GM12878 (cell line): ENCODE measurements at regions not wholly inside any gene's neighbourhood (a gene's known extent, or its start where the extent isn't known, plus 50 kb on each side); places are given as distances from the start of the nearest gene placed in this dataset.

Experiments
- ATAC-seq: fragments of 200-7000 bp; cut with Tn5 transposase; 3 replicates; pipeline ENCODE4 v1.9.1; 2020; ENCODE audit warnings: mild to moderate bottlenecking, moderate library complexity
- BruUV-seq: library from RNA; stranded (reverse); fragments of 400-500 nt; replicated peaks from 2 replicates; lab custom pipeline; 2021; lab: Mats Ljungman, UMichigan
- CTCF ChIA-PET: fragments of 300-600 bp; sonication (Branson Sonifier 250); formaldehyde crosslinking; extraction: SDS; loops from one replicate; lab custom pipeline; 2021; ENCODE audit warnings: inconsistent platforms; lab: Yijun Ruan, JAX
- POLR2A ChIA-PET: fragments of 350-600 bp; formaldehyde crosslinking; extraction: SDS; loops from one replicate; lab custom pipeline; 2021; ENCODE audit warnings: inconsistent platforms; lab: Charles Lee
- RAD21 ChIA-PET: fragments of 300-600 bp; sonication (Branson Sonifier 250); formaldehyde crosslinking; loops from one replicate; lab custom pipeline; 2023; ENCODE audit warnings: antibody characterized with exemption; ENCODE audit not compliant: unreplicated experiment; lab: Charles Lee
- SMC1A ChIA-PET: fragments of 300-600 bp; sonication (Branson Sonifier 250); formaldehyde crosslinking; loops from one replicate; lab custom pipeline; 2023; ENCODE audit not compliant: unreplicated experiment, uncharacterized antibody; lab: Charles Lee
- DNase-seq: peaks from one replicate; pipeline ENCODE4 v3.0.0-alpha.2; 2011; ENCODE audit warnings: low read depth, low spot score
- FAIRE-seq: peaks from 3 replicates; lab custom pipeline; 2011; peaks lifted over from hg19 to GRCh38; lab: Jason Lieb, UNC
- H2AFZ ChIP-seq: 2 replicates; pipeline ENCODE4 v1.6.0; 2011; ENCODE audit warnings: low read depth, low read length, control low read depth; ENCODE audit not compliant: control insufficient read depth
- H3K27ac ChIP-seq: 2 replicates; pipeline ENCODE4 v1.5.1; 2011; ENCODE audit warnings: control low read depth; ENCODE audit not compliant: control insufficient read depth, insufficient read depth
- H3K27me3 ChIP-seq, 2 experiments: replicated peaks in 1 of 2; 2 replicates each; pipeline versions ENCODE4 v1.6.0 to v1.6.1; 2011; ENCODE audit warnings: low read length in 1 of 2; ENCODE audit not compliant: control insufficient read depth in 2 of 2, insufficient read depth in 2 of 2
- H3K36me3 ChIP-seq, 2 experiments: 2 replicates each; pipeline ENCODE4 v1.5.1; 2011; ENCODE audit warnings: low read length in 1 of 2; ENCODE audit not compliant: control insufficient read depth in 2 of 2, insufficient read depth in 2 of 2
- H3K4me1 ChIP-seq: 2 replicates; pipeline ENCODE4 v1.6.1; 2011; ENCODE audit warnings: mild to moderate bottlenecking, low read length, moderate library complexity, mixed read lengths; ENCODE audit not compliant: control insufficient read depth, insufficient read depth
- H3K4me2 ChIP-seq: 2 replicates; pipeline ENCODE4 v1.6.0; 2011; ENCODE audit warnings: control low read depth; ENCODE audit not compliant: control insufficient read depth, insufficient read depth
- H3K4me3 ChIP-seq: fragments of 200-600 bp; sonication (generic); 2 replicates; pipeline ENCODE4 v1.5.1; 2016
- H3K79me2 ChIP-seq: 2 replicates; pipeline ENCODE4 v1.6.0; 2011; ENCODE audit warnings: low read length; ENCODE audit not compliant: control insufficient read depth, insufficient read depth
- H3K9ac ChIP-seq: 2 replicates; pipeline ENCODE4 v1.8.0; 2011; ENCODE audit warnings: low read length, control low read depth, mixed read lengths; ENCODE audit not compliant: control insufficient read depth, insufficient read depth
- H3K9me3 ChIP-seq: replicated peaks from 3 replicates; pipeline ENCODE4 v1.5.1; 2011; ENCODE audit warnings: mild to moderate bottlenecking, low read length; ENCODE audit not compliant: control insufficient read depth, insufficient read depth
- H4K20me1 ChIP-seq: 2 replicates; pipeline ENCODE4 v1.6.0; 2011; ENCODE audit not compliant: control insufficient read depth, insufficient read depth
- CBFB ChIP-seq: IDR thresholded peaks from 2 replicates; pipeline ENCODE4 v1.6.1; 2016; ENCODE audit warnings: antibody characterized with exemption, low read depth
- CEBPZ ChIP-seq: fragments of 150-350 bp; IDR thresholded peaks from 2 replicates; pipeline ENCODE4 v1.6.1; 2016; ENCODE audit warnings: low read depth, low read length
- WGBS: methylation state at CpG from one replicate; pipeline ENCODE4 v1.1.6; 2016; ENCODE audit warnings: low lambda C conversion rate; ENCODE audit not compliant: insufficient replicate concordance, insufficient coverage; ENCODE audit errors: missing lambda C conversion rate; 5-methylcytosine and 5-hydroxymethylcytosine counted together
- in situ Hi-C: fragments of 300-500 bp; cut with MboI; formaldehyde crosslinking; loops from 9 replicates; pipeline ENCODE4 v1.14.3; 2018; ENCODE audit warnings: mixed read lengths
- intact Hi-C: fragments of 100-400 bp; cut with micrococcal nuclease; formaldehyde crosslinking; loops from one replicate; pipeline ENCODE4 v1.14.2; 2022; ENCODE audit not compliant: unreplicated experiment
- TF ChIP-seq, protein P1 (sequence below): fragments of 450-650 bp; IDR thresholded peaks from 2 replicates; pipeline ENCODE4 v1.6.1; 2017; ENCODE audit warnings: mild to moderate bottlenecking

GRCh38 chrX:99914635-99915034 is 495.4 kb downstream of the PCDH19 start:
- ATAC-seq (no peak), DNase-seq (no peak), FAIRE-seq (no peak)
- Histone ChIP-seq H3K27ac (no peak overlapping the region), H3K4me2 (no peak overlapping the region), H3K36me3 (no peaks in the 10 kb centered on the region), H3K4me1 (no peaks in the 10 kb centered on the region), H3K9me3 (no peaks in the 10 kb centered on the region), H3K4me3 (no peak overlapping the region), H3K27me3 (no peaks in the 10 kb centered on the region), H3K79me2 (no peaks in the 10 kb centered on the region), H2AFZ (no peak overlapping the region), H3K9ac (no peak overlapping the region), H4K20me1 (no peaks in the 10 kb centered on the region)
- CTCF ChIA-PET, result no interaction called here
- TF ChIP-seq CBFB, result no peak
- TF ChIP-seq CEBPZ, result no peak
- TF ChIP-seq, protein P1, sequence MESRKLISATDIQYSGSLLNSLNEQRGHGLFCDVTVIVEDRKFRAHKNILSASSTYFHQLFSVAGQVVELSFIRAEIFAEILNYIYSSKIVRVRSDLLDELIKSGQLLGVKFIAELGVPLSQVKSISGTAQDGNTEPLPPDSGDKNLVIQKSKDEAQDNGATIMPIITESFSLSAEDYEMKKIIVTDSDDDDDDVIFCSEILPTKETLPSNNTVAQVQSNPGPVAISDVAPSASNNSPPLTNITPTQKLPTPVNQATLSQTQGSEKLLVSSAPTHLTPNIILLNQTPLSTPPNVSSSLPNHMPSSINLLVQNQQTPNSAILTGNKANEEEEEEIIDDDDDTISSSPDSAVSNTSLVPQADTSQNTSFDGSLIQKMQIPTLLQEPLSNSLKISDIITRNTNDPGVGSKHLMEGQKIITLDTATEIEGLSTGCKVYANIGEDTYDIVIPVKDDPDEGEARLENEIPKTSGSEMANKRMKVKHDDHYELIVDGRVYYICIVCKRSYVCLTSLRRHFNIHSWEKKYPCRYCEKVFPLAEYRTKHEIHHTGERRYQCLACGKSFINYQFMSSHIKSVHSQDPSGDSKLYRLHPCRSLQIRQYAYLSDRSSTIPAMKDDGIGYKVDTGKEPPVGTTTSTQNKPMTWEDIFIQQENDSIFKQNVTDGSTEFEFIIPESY, result no peak
- RAD21 ChIA-PET, result no interaction called here
- POLR2A ChIA-PET, result no interaction called here
- in situ Hi-C loops (no loop called here), intact Hi-C loops (no loop called here)
- no TSS peak for BruUV-seq
- 0% methylated on average over 2 of the region's 2 CpGs for WGBS
- SMC1A ChIA-PET, result no interaction called here
